ENCODE measurements at regions not wholly inside any gene's neighbourhood (a gene's known extent, or its start where the extent isn't known, plus 50 kb on each side); places are given as distances from the start of the nearest gene placed in this dataset.

DNA sequence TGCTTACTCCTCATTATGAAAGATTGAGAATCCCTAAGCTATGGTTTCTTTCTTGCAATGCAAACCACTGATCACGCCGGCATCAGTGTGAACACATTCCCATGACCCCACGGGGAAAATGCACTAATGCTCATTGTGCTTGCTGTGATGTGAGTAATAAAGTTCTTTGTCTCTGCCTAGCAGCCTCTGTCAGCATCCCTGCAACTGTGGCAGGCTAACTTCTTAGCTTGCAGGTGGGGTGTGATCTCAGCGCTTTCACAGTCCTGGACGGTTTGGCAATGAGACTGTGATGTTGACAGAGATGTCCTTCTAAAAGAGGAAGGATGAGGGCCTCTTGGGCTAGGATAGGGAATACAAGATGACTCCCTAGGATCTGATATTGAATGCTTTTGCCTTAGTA lies 1218.7 kb downstream of the EFNA5 start:
- intact Hi-C loops (cut with micrococcal nuclease): loop anchor here (10.0 kb wide), 1 partner anchor 1223 kb away; the partner anchor contains the start of gene EFNA5
- BruUV-seq (replicated peaks): no TSS peak

More for the DNA sequence above, 1218.7 kb downstream of the EFNA5 start:
- H3K4me3 ChIP-seq (replicated peaks in 1 of 2; ENCODE audit: low read depth in 1 of 2, low read length in 2 of 2): no peak overlapping the region
- no peak for TF ChIP-seq CBX3 (IDR thresholded peaks at IDR 0.05; ENCODE audit: low read depth)
- TF ChIP-seq EGR1 (IDR thresholded peaks at IDR 0.05; ENCODE audit: low read depth): no peak
- TF ChIP-seq, protein P1, sequence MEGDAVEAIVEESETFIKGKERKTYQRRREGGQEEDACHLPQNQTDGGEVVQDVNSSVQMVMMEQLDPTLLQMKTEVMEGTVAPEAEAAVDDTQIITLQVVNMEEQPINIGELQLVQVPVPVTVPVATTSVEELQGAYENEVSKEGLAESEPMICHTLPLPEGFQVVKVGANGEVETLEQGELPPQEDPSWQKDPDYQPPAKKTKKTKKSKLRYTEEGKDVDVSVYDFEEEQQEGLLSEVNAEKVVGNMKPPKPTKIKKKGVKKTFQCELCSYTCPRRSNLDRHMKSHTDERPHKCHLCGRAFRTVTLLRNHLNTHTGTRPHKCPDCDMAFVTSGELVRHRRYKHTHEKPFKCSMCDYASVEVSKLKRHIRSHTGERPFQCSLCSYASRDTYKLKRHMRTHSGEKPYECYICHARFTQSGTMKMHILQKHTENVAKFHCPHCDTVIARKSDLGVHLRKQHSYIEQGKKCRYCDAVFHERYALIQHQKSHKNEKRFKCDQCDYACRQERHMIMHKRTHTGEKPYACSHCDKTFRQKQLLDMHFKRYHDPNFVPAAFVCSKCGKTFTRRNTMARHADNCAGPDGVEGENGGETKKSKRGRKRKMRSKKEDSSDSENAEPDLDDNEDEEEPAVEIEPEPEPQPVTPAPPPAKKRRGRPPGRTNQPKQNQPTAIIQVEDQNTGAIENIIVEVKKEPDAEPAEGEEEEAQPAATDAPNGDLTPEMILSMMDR (IDR thresholded peaks at IDR 0.05 in 2 of 3, conservative IDR thresholded peaks at IDR 0.05 in 1 of 3; ENCODE audit: borderline replicate concordance in 1 of 3, insufficient read depth in 1 of 3, low read depth in 2 of 3, low read length in 2 of 3): no peak
- TF ChIP-seq TCF7L2 (IDR thresholded peaks at IDR 0.05; ENCODE audit: borderline replicate concordance, extremely low read depth, insufficient read depth, insufficient read length): no peak
- TF ChIP-seq CEBPB (IDR thresholded peaks at IDR 0.05; ENCODE audit: low read depth): no peak
- TF ChIP-seq RAD21 (IDR thresholded peaks at IDR 0.05; ENCODE audit: low read depth): no peak
- TF ChIP-seq, protein P2, sequence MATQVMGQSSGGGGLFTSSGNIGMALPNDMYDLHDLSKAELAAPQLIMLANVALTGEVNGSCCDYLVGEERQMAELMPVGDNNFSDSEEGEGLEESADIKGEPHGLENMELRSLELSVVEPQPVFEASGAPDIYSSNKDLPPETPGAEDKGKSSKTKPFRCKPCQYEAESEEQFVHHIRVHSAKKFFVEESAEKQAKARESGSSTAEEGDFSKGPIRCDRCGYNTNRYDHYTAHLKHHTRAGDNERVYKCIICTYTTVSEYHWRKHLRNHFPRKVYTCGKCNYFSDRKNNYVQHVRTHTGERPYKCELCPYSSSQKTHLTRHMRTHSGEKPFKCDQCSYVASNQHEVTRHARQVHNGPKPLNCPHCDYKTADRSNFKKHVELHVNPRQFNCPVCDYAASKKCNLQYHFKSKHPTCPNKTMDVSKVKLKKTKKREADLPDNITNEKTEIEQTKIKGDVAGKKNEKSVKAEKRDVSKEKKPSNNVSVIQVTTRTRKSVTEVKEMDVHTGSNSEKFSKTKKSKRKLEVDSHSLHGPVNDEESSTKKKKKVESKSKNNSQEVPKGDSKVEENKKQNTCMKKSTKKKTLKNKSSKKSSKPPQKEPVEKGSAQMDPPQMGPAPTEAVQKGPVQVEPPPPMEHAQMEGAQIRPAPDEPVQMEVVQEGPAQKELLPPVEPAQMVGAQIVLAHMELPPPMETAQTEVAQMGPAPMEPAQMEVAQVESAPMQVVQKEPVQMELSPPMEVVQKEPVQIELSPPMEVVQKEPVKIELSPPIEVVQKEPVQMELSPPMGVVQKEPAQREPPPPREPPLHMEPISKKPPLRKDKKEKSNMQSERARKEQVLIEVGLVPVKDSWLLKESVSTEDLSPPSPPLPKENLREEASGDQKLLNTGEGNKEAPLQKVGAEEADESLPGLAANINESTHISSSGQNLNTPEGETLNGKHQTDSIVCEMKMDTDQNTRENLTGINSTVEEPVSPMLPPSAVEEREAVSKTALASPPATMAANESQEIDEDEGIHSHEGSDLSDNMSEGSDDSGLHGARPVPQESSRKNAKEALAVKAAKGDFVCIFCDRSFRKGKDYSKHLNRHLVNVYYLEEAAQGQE (IDR thresholded peaks at IDR 0.05; ENCODE audit: low read depth): no peak
- no peak for TF ChIP-seq POLR2AphosphoS5 (IDR thresholded peaks at IDR 0.05; ENCODE audit: low read depth, low read length)
- TF ChIP-seq SRF (IDR thresholded peaks at IDR 0.05; ENCODE audit: low read depth): no peak
- no peak for TF ChIP-seq SP1 (IDR thresholded peaks at IDR 0.05; ENCODE audit: low read depth)
- TF ChIP-seq, protein P3, sequence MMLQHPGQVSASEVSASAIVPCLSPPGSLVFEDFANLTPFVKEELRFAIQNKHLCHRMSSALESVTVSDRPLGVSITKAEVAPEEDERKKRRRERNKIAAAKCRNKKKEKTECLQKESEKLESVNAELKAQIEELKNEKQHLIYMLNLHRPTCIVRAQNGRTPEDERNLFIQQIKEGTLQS (IDR thresholded peaks at IDR 0.05): no peak
- no peak for TF ChIP-seq ZFX (IDR thresholded peaks at IDR 0.05)
- no peak for TF ChIP-seq EZH2phosphoT487 (IDR thresholded peaks at IDR 0.05; ENCODE audit: borderline replicate concordance)
- TF ChIP-seq POLR2A (IDR thresholded peaks at IDR 0.05; ENCODE audit: borderline replicate concordance, extremely low read depth, insufficient read depth, insufficient read length): no peak
- TF ChIP-seq EZH2 (IDR thresholded peaks at IDR 0.05): no peak
- no peak for TF ChIP-seq ELF1 (IDR thresholded peaks at IDR 0.05; ENCODE audit: borderline replicate concordance, low read depth)
- TF ChIP-seq YY1 (IDR thresholded peaks at IDR 0.05; ENCODE audit: extremely low read depth, insufficient replicate concordance, low read depth, low read length): no peak
- no peak for TF ChIP-seq JUND (IDR thresholded peaks at IDR 0.05)
- H3K36me3 ChIP-seq (ENCODE audit: control insufficient read depth in 1 of 2, insufficient read depth in 2 of 2, low read length in 2 of 2): no peaks in the 10 kb centered on the region
- H4K20me1 ChIP-seq (ENCODE audit: insufficient read depth): no peaks in the 10 kb centered on the region
- H3K27me3 ChIP-seq (ENCODE audit: insufficient read depth, low read length): no peaks in the 10 kb centered on the region
- ATAC-seq (no peak), DNase-seq (ENCODE audit: low read depth, low spot score) (no peak)
- ChIA-PET RAD21 (ENCODE audit: low non-redundant PET in 1 of 2, low total read pairs in 2 of 2, uncharacterized antibody in 2 of 2, unreplicated experiment in 2 of 2) (no interaction called here), CTCF (no interaction called here), POLR2A (no interaction called here)
- H3K9me2 ChIP-seq (ENCODE audit: insufficient read depth): no peaks in the 10 kb centered on the region
- no peak overlapping the region for H3K4me2 ChIP-seq (ENCODE audit: low read length)
- no peaks in the 10 kb centered on the region for H3K9me3 ChIP-seq (ENCODE audit: control insufficient read depth in 1 of 2, insufficient read depth in 1 of 2, low read depth in 1 of 2, low read length in 2 of 2)
- no peak overlapping the region for H2AFZ ChIP-seq (ENCODE audit: low read depth, low read length, poor library complexity, severe bottlenecking)
- peaks cover 0 to 9% of the 10 kb centered on the region in 2 experiments; a peak in 2 of 4 replicates for H3K4me1 ChIP-seq (ENCODE audit: control insufficient read depth in 1 of 2, insufficient read depth in 2 of 2, low read length in 2 of 2)
- H3K9ac ChIP-seq (ENCODE audit: low read length): no peak overlapping the region
- H3K79me2 ChIP-seq (ENCODE audit: insufficient read depth, low read length): no peaks in the 10 kb centered on the region
- H3K27ac ChIP-seq (ENCODE audit: low read depth, low read length): no peak overlapping the region

Data from HCT116 (cell line).